Thyroid gland (tissue), 4 donors: ENCODE measurements at regions not wholly inside any gene's neighbourhood (a gene's known extent, or its start where the extent isn't known, plus 50 kb on each side); places are given as distances from the start of the nearest gene placed in this dataset.

Experiments
- POLR2A ChIP-seq, 2 donors: fragments of 450-650 bp; IDR thresholded peaks; one replicate each; pipeline ENCODE4 v1.6.1; 2017; ENCODE audit warnings: antibody characterized with exemption in 2 of 2, mild to moderate bottlenecking in 2 of 2, moderate library complexity in 1 of 2
- TF ChIP-seq, protein P1 (sequence below), 6 experiments: fragments of 200-600 bp in 3 of 6; fragments of 450-650 bp in 3 of 6; sonication (generic) in 3 of 6; IDR thresholded peaks; one replicate each; pipeline ENCODE4 v1.5.1; 2016 to 2019; ENCODE audit warnings: antibody characterized with exemption in 6 of 6, mild to moderate bottlenecking in 2 of 6, inconsistent platforms in 1 of 6, moderate library complexity in 1 of 6

DNA sequence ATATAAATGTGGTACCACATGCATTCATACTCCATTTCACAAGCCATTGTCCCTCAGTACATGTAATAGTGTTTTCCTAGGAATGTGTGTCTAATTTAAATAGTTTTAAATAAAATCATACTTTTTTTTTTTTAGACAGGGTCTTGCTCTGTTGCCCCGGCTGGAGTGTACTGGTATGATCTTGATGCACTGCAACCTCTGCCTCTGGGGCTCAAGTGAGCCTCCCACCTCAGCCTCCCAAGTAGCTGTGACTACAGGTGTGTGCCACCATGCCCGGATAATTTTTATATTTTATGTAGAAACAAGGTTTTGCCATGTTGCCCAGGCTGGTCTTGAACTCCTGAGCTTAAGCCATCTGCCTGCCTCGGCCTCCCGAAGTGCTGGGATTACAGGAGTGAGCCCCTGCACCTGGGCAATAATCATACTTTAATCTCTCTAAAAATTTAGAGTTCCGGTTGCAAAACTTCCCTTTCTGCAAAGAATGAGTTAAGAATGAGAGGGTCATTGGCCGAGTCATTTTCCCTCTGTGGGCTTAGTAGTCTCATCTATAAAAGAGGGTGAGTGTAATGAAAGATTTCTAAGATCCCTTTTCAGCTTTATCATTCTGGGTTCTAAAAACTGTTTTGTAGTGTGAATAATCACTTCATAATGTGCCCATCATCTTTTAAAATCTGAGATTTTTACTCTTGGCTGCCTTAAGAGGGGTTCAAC, 116.0 kb upstream of the PELI1 start:
- no peak for TF ChIP-seq POLR2A (IDR thresholded peaks at IDR 0.05)
- TF ChIP-seq, protein P1, sequence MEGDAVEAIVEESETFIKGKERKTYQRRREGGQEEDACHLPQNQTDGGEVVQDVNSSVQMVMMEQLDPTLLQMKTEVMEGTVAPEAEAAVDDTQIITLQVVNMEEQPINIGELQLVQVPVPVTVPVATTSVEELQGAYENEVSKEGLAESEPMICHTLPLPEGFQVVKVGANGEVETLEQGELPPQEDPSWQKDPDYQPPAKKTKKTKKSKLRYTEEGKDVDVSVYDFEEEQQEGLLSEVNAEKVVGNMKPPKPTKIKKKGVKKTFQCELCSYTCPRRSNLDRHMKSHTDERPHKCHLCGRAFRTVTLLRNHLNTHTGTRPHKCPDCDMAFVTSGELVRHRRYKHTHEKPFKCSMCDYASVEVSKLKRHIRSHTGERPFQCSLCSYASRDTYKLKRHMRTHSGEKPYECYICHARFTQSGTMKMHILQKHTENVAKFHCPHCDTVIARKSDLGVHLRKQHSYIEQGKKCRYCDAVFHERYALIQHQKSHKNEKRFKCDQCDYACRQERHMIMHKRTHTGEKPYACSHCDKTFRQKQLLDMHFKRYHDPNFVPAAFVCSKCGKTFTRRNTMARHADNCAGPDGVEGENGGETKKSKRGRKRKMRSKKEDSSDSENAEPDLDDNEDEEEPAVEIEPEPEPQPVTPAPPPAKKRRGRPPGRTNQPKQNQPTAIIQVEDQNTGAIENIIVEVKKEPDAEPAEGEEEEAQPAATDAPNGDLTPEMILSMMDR (IDR thresholded peaks at IDR 0.05), result no peak
